T-helper 2 cell (primary cell): ENCODE measurements at regions not wholly inside any gene's neighbourhood (a gene's known extent, or its start where the extent isn't known, plus 50 kb on each side); places are given as distances from the start of the nearest gene placed in this dataset.

Experiments used
- DNase-seq, 5 experiments: peaks; one replicate each; pipeline versions ENCODE4 v3.0.0 to v3.0.0-alpha.2; 2012 to 2022

GRCh38 chr11:33521384-33521783 lies 179.2 kb downstream of the C11orf91 start:
- DNase-seq, result no peak

DNA sequence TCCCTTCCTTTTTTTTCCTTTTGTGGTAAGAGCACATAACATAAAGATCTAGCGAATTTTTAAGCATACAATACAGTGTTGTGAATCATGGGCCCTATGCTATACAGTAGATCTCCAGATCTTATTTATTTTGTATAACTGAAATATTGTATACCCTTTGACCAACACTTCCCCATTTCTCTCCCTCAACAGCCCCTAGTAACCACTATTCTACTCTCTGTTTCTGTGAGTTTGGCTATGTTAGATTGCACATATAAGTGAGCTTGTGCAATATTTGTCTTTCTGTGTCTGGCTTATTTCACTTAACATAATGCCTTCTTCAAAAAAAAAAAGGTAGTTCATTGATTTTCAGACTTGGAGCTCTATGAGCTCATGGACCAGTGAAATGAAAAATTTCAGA lies 180.5 kb downstream of the C11orf91 start:
- DNase-seq, result no peak

DNA sequence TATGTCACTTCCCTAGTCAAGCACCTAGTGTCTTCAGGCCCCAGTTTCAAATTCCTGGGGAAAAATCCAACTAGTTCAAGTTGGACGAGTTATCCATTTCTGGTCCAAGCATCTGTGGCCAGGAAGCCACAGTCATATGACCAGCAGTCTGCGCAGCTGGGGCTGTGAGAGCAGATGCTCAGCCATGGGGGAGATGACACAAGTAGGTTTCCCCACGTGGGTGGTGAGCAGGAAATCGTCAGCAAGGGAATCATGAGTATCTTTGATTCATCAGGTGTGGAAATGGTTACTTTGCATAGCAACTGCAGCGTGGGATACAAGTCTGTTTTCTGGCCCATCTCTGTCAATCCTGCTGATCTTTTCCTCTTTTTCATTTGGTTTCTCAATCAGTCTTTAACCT lies 185.3 kb downstream of the C11orf91 start:
- no peak for DNase-seq

DNA sequence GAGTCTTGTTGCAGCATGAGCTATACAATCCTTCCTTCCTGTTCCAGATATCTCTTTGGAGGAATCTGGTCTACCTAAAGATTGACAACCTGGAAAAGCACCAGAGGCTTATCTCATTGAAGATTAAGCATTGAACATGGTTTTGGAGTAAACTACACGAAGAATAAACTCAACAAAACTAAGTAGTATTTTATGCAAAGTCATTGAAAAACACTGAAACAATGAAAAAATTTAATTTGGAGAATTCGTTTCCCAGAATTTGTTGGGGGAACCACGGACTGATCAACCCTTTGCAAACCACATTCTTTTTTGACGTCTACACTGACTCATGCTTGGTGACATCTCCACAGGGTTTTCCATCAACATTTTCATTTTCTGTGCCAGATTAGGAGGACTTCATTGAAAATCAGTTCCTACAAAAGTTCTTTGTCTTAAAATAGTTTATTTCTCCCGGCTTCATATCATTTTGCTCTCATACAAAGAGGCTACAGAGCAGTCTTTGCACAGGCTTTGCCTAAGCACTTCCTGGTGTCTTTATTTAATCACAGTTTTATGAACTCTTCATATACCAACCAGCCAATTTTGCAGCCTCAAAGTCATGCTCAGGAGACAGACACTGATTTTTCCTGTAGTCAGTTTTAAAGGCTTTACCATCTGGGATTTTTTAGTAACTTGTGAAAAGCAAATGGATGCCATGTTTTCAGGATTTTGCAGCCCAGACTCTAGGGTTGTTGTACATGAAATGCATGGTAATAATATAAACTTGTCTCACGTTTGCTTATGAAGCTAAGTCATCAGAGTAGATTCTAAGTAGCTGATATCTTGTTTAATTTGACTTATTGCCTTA lies 186.3 kb downstream of the C11orf91 start:
- DNase-seq, result no peak

- DNase-seq, result no peak
Measured at GRCh38 chr11:33509632-33510031, 191.0 kb downstream of the C11orf91 start.

- no peak for DNase-seq
Measured at GRCh38 chr11:33507967-33508366, 192.7 kb downstream of the C11orf91 start.

DNA sequence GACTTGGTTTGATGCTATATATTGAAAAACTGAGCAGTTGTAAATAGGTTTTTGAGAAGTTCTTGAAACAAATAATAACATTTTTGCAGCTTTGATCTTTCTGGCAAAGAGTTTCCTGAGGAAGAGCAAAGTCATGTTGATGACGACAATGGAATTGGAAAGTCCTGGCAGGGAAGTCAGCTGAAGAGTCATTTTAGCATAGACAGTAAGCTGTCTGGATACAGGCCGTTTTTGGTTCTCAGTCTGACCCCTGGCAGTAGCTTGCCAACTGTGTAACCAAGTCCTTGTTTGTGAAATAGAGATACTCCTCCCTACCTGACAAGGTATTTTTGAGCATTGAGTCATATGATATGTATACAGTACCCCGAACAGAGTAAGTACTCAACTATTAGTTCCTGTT lies 193.3 kb downstream of the C11orf91 start:
- no peak for DNase-seq

DNA sequence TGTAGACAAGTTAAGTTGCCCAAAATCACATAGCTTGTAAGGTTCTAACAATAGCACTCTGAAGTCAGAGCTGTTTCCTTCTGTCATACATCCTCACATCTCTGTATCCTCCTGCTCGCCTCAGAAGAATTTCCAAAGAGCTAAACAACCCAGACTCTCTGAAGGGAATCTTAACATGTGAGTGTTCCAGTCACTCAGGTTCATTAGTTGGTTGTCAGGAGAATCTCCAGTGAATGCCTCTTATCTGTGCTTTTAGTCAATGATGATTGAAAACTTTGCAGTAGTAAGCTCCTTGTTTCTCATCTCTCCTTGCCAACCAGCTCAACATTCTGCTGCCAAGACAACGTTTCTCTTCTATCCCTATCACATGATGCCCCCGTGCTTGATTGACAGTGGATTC lies 195.5 kb downstream of the C11orf91 start:
- DNase-seq, result no peak

GRCh38 chr11:33500861-33501479 lies 199.7 kb downstream of the C11orf91 start:
- DNase-seq, result peak in 1 of 5 experiments; percentile 4

GRCh38 chr11:33500332-33500731 lies 200.3 kb downstream of the C11orf91 start:
- DNase-seq, result no peak

DNA sequence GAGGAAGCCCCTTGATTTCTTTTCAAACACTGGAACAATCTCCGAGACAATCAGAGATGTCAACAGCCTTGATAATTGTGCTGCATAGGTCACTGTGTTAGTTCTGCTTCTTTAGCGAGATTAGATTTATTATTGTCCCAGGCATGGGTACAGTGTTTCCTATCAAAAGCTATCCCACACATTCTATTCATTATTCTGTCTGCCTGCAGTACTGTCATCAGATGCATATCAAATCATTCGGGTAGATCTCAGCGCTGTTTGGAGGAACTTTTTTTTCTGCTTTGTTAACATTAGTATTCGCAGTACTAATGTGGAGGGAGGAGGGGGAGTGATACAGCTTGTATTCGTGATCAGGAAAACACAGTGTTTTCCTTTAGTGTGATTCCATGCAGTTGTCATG lies 208.0 kb downstream of the C11orf91 start:
- DNase-seq, result no peak

- no peak for DNase-seq
Measured at GRCh38 chr11:33490842-33491370, 209.7 kb downstream of the C11orf91 start.

DNA sequence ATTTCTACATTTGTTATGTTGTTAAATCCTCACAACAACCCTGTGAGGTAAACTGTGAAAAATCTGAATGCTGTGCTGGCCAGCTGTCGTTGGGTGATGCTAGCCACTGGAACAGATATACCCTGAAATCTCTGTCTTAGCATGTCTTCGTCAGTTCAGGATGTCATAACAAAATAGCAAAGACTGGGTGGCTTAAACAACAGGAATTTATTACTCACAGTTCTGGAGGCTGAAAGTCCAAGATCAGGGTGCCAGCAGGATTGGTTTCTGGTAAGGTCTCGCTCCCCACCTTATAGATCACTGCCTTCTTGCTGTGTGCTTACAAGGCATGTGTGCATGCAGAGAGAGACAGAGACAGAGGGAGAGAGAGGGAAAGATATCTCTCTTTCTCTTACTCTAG lies 211.7 kb downstream of the C11orf91 start:
- DNase-seq, result no peak

GRCh38 chr11:33480626-33481025 lies 220.0 kb downstream of the C11orf91 start:
- DNase-seq, result no peak

DNA sequence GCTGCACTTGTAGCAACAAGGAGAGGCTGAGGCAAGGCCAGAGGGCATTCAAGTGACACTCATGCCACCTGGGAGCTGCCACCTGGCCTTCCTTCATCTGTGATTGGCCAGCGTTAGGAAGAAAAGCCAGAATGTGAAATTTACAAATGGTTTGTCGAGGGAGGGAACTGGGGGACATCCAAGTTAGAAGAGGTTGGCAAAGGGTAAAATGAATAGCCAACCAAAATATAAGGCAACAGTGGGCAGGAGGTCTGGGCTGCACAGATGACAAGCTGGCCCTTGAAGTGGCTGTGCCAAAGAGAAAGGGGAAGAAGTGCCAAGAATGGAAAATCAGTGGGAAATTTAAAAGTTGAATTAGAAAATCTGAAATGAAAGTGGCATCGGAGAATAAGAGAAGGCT lies 221.4 kb downstream of the C11orf91 start:
- DNase-seq, result no peak

DNA sequence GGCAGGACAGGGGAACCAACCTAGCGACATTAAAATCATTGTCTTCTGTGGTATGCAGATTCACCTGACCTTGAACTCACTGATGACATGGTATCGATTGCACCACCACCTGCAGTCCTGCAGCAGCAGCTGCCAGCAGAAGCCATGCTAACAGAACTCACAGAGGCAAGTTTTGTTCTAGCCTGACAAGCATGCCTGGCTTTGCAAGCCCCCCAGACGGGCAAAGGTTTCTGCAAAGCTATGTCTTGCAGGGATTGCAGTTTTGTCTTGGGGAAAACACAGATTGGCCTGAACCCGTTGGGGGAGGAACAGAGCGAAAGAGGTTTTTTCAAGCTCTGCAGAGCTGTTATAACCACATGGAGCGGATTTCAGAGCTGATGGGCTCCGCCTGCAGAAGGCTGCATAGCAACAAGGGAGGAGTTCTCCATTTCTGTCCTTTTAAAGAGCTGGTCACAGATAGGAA lies 221.0 kb downstream of the HIPK3 start:
- no peak for DNase-seq

DNA sequence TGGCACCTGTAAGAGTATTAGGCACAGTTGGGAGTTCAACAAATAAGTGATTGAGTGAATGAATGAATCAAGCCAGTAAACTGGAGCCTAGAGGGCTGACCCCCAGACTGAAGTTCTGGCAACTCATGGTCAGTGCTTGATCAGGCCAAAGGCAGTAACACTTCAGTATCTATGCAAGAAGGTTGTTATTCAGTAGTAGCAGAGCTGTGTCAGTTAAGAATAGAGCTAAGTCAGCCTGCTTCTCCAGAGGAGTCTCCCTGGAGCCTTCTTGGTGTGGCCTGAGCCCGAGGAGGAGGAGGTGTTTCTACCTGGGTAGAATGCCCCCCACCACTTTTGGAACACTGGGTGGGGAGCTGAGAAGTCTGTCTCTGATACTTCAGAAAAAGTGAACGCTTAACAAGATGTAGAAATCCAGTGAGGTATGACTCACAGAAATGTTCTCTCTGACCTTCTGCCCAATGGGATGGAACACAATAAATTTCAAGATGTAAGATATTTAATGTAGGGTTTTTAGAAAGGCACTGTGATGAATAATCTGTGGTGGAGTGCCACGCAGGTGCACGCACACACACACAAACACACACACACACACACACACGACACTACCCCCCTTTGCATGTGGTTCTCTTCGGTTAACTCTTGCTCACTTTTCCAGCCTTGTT lies 219.9 kb downstream of the HIPK3 start:
- no peak for DNase-seq

GRCh38 chr11:33475993-33476392 lies 218.8 kb downstream of the HIPK3 start:
- DNase-seq, result no peak

- no peak for DNase-seq
Measured at GRCh38 chr11:33474866-33475265, 217.7 kb downstream of the HIPK3 start.

DNA sequence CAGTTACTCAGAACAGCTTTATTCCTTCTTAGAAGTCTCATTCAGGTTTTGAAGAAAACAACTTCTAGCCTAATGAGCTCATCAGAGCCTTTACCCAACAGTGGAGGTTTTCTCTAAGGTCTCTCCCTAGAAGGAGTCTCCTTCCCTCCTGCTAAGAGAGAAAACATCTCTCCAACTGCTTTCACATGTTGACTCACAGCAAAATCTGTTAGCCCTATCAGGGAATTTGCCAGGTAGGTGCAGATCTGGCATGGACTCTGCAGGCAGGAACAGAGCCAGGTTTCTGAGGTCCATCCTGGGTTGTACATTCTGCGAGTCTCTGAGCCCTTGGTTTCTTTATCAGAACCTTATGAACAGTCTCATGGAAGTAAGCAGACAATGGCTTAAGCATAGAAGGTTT lies 214.4 kb downstream of the HIPK3 start:
- no peak for DNase-seq

DNA sequence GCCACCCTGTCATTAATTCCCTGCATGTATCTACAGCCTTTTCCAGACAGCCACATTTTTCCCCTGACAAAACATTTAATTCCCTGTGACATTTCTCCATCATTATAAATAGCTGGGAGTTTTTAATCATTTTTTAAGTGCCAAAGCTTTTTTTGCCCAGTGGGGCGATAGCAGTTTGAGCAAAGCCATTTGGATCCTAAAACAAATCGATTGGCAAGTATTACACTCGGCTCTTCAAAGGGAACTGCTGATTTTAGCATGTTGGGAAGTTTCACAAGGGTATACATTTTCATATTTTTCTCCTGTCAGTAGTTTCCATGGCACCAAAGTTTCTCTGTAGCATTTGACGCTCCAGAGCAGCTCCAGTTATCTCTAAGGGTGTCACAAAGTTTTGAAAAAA lies 210.8 kb downstream of the HIPK3 start:
- DNase-seq, result no peak

DNA sequence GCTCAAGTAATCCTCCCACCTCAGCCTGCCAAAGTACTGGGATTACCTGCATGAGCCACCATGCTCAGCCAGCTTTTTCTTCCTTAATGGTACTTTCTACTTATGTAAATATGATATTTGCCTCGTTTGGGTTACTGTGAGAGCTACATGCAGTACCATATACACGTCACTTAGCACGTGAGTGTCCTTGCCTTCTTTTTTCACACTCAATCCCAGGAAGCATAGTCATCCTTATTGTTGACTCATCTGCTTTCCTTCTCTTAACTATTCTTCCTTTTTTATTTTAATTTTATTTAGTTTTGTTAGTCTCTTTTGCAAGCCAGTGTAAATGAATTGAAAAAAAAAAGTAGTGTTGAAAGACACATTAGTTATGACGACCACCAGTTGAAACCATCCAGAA lies 205.9 kb downstream of the HIPK3 start:
- no peak for DNase-seq

GRCh38 chr11:33461369-33462125 lies 204.4 kb downstream of the HIPK3 start:
- DNase-seq, result no peak
